Neural cell (in vitro differentiated cells): ENCODE measurements at regions not wholly inside any gene's neighbourhood (a gene's known extent, or its start where the extent isn't known, plus 50 kb on each side); places are given as distances from the start of the nearest gene placed in this dataset.

Experiments used
- CTCF ChIP-seq: fragments of 450-650 bp; IDR thresholded peaks from 2 replicates; pipeline ENCODE4 v1.5.1; 2014; ENCODE audit warnings: antibody characterized with exemption, mild to moderate bottlenecking, moderate library complexity; ENCODE audit not compliant: poor library complexity, severe bottlenecking
- MXI1 ChIP-seq: fragments of 450-650 bp; conservative IDR thresholded peaks from 2 replicates; pipeline ENCODE4 v1.6.1; 2014; ENCODE audit warnings: antibody characterized with exemption, mild to moderate bottlenecking; ENCODE audit not compliant: poor library complexity, severe bottlenecking
- POLR2AphosphoS5 ChIP-seq: IDR thresholded peaks from 2 replicates; pipeline ENCODE4 v1.6.1; 2012
- REST ChIP-seq: IDR thresholded peaks from 2 replicates; pipeline ENCODE4 v1.6.1; 2012; ENCODE audit warnings: borderline replicate concordance

- TF ChIP-seq MXI1 (no peak), REST (no peak), CTCF (no peak), POLR2AphosphoS5 (no peak)
Observed at GRCh38 chr2:126835261-126835660, 63.4 kb upstream of the TEX51 start.
